Uterus (tissue), 2 donors: ENCODE measurements at regions not wholly inside any gene's neighbourhood (a gene's known extent, or its start where the extent isn't known, plus 50 kb on each side); places are given as distances from the start of the nearest gene placed in this dataset.

Experiments
- CTCF ChIP-seq, 4 experiments: fragments of 200-600 bp in 2 of 4; fragments of 450-650 bp in 2 of 4; sonication (generic) in 2 of 4; IDR thresholded peaks; one replicate each; pipeline ENCODE4 v1.5.1; 2016 to 2019; ENCODE audit warnings: antibody characterized with exemption in 4 of 4, mild to moderate bottlenecking in 2 of 4, moderate library complexity in 1 of 4
- POLR2A ChIP-seq, 2 donors: fragments of 450-650 bp; IDR thresholded peaks; one replicate each; pipeline ENCODE4 v1.6.1; 2016; ENCODE audit warnings: antibody characterized with exemption in 2 of 2, mild to moderate bottlenecking in 1 of 2, moderate library complexity in 1 of 2

- no peak for TF ChIP-seq CTCF (IDR thresholded peaks at IDR 0.05)
- no peak for TF ChIP-seq POLR2A (IDR thresholded peaks at IDR 0.05)
Measured at GRCh38 chr4:130077275-130077674, 981.3 kb downstream of the C4orf33 start.
